ENCODE measurements at regions not wholly inside any gene's neighbourhood (a gene's known extent, or its start where the extent isn't known, plus 50 kb on each side); places are given as distances from the start of the nearest gene placed in this dataset.

GRCh38 chr6:9620263-9620662 is 794.6 kb downstream of the TFAP2A start:
- no peak for DNase-seq (ENCODE audit: low read depth, low spot score)

GRCh38 chr6:9614778-9615177 is 800.1 kb downstream of the TFAP2A start:
- no peak for DNase-seq (ENCODE audit: low read depth, low spot score)

- DNase-seq (ENCODE audit: low read depth, low spot score) = no peak
Observed at GRCh38 chr6:9612489-9612888, 802.4 kb downstream of the TFAP2A start.

GRCh38 chr6:9610620-9611415 is 804.1 kb downstream of the TFAP2A start:
- DNase-seq (ENCODE audit: low read depth, low spot score) = no peak

- DNase-seq (ENCODE audit: low read depth, low spot score) = no peak
Observed at GRCh38 chr6:9606435-9607134, 808.3 kb downstream of the TFAP2A start.

- no peak for DNase-seq (ENCODE audit: low read depth, low spot score)
Observed at GRCh38 chr6:9594746-9595145, 820.1 kb downstream of the TFAP2A start.

- DNase-seq (ENCODE audit: low read depth, low spot score) = no peak
Observed at GRCh38 chr6:9593554-9593953, 821.3 kb downstream of the TFAP2A start.

GRCh38 chr6:9583753-9584352 is 831.0 kb downstream of the TFAP2A start:
- DNase-seq (ENCODE audit: low read depth, low spot score) = no peak

- DNase-seq (ENCODE audit: low read depth, low spot score) = no peak
Observed at GRCh38 chr6:9581155-9581554, 833.7 kb downstream of the TFAP2A start.

- DNase-seq (ENCODE audit: low read depth, low spot score) = no peak
Observed at GRCh38 chr6:9576521-9576920, 838.4 kb downstream of the TFAP2A start.

GRCh38 chr6:9566096-9566495 is 848.8 kb downstream of the TFAP2A start:
- DNase-seq (ENCODE audit: low read depth, low spot score) = no peak

- DNase-seq (ENCODE audit: low read depth, low spot score) = no peak
Observed at GRCh38 chr6:9564021-9564420, 850.9 kb downstream of the TFAP2A start.

- no peak for DNase-seq (ENCODE audit: low read depth, low spot score)
Observed at GRCh38 chr6:9563568-9563967, 851.3 kb downstream of the TFAP2A start.

- no peak for DNase-seq (ENCODE audit: low read depth, low spot score)
Observed at GRCh38 chr6:9554806-9555205, 860.1 kb downstream of the TFAP2A start.

- no peak for DNase-seq (ENCODE audit: low read depth, low spot score)
Observed at GRCh38 chr6:9554323-9554722, 860.6 kb downstream of the TFAP2A start.

- no peak for DNase-seq (ENCODE audit: low read depth, low spot score)
Observed at GRCh38 chr6:9553002-9553401, 861.9 kb downstream of the TFAP2A start.

GRCh38 chr6:9543649-9544048 is 871.2 kb downstream of the TFAP2A start:
- DNase-seq (ENCODE audit: low read depth, low spot score) = no peak

GRCh38 chr6:9540534-9541126 is 874.2 kb downstream of the TFAP2A start:
- no peak for DNase-seq (ENCODE audit: low read depth, low spot score)

GRCh38 chr6:9540126-9540525 is 874.7 kb downstream of the TFAP2A start:
- DNase-seq (ENCODE audit: low read depth, low spot score) = no peak

- DNase-seq (ENCODE audit: low read depth, low spot score) = no peak
Observed at GRCh38 chr6:9539231-9539755, 875.6 kb downstream of the TFAP2A start.

GRCh38 chr6:9537381-9537780 is 877.5 kb downstream of the TFAP2A start:
- no peak for DNase-seq (ENCODE audit: low read depth, low spot score)

- no peak for DNase-seq (ENCODE audit: low read depth, low spot score)
Observed at GRCh38 chr6:9535106-9535505, 879.8 kb downstream of the TFAP2A start.
